HL-60 (cell line): ENCODE measurements at regions not wholly inside any gene's neighbourhood (a gene's known extent, or its start where the extent isn't known, plus 50 kb on each side); places are given as distances from the start of the nearest gene placed in this dataset.
"Not testable (repeated sequence)": the region's sequence is repeated elsewhere in the genome, so short reads cannot be mapped to it uniquely, and the experiment has no call there.

Experiments
- CTCF ChIP-seq: IDR thresholded peaks from one replicate; pipeline ENCODE4 v1.5.1; 2011; ENCODE audit warnings: low read length, control low read depth, inconsistent platforms; ENCODE audit not compliant: insufficient read depth
- REST ChIP-seq: IDR thresholded peaks from 2 replicates; pipeline ENCODE4 v1.6.1; 2012; ENCODE audit warnings: low read depth; ENCODE audit not compliant: insufficient replicate concordance

- not testable (repeated sequence) for TF ChIP-seq CTCF, REST
Measured at GRCh38 chr2:131686894-131687238, 159.2 kb downstream of the CCDC74A start.
